BLaER1 treated with 17β-estradiol and CSF1 and Interleukin-3, amounts not matched to agents 10 nM and 100 nM (cell line): ENCODE measurements at regions not wholly inside any gene's neighbourhood (a gene's known extent, or its start where the extent isn't known, plus 50 kb on each side); places are given as distances from the start of the nearest gene placed in this dataset.

Experiments used
- H3K27ac ChIP-seq, 11 experiments: shearing (Covaris generic); formaldehyde crosslinking; 2 replicates each; pipeline ENCODE4 v1.8.1; 2022
- H3K27me3 ChIP-seq, 11 experiments: shearing (Covaris generic); formaldehyde crosslinking; 2 replicates each; pipeline ENCODE4 v1.8.1; 2022
- H3K36me3 ChIP-seq, 11 experiments: shearing (Covaris generic); formaldehyde crosslinking; 2 replicates each; pipeline ENCODE4 v1.8.1; 2022
- H3K4me1 ChIP-seq, 10 experiments: shearing (Covaris generic); formaldehyde crosslinking; 2 replicates each; pipeline ENCODE4 v1.8.1; 2022
- H3K4me2 ChIP-seq, 11 experiments: shearing (Covaris generic); formaldehyde crosslinking; 2 replicates each; pipeline ENCODE4 v1.8.1; 2022
- H3K4me3 ChIP-seq, 10 experiments: shearing (Covaris generic); formaldehyde crosslinking; 2 replicates each; pipeline ENCODE4 v1.8.1; 2022
- H3K9ac ChIP-seq, 11 experiments: shearing (Covaris generic); formaldehyde crosslinking; 2 replicates each; pipeline ENCODE4 v1.8.1; 2022
- H3K9me3 ChIP-seq, 11 experiments: shearing (Covaris generic); formaldehyde crosslinking; replicated peaks in 1 of 11; 2 replicates each; pipeline ENCODE4 v1.8.1; 2022
- H4K20me1 ChIP-seq, 11 experiments: shearing (Covaris generic); formaldehyde crosslinking; 2 replicates each; pipeline ENCODE4 v1.8.1; 2022
- Cebpa-rat ChIP-seq, 11 experiments: shearing (Covaris generic); IDR thresholded peaks; 2 replicates each; pipeline ENCODE4 v1.8.1; 2022

GRCh38 chr5:130287438-130287837 is 383.2 kb downstream of the CHSY3 start:
- Histone ChIP-seq H4K20me1 (no peaks in the 10 kb centered on the region), H3K4me1 (peaks cover 0 to 13% (median 0%) of the 10 kb centered on the region in 10 experiments; a peak in 5 of 20 replicates), H3K27me3 (no peaks in the 10 kb centered on the region), H3K27ac (no peak overlapping the region), H3K9me3 (no peaks in the 10 kb centered on the region), H3K4me3 (no peak overlapping the region), H3K4me2 (no peak overlapping the region), H3K9ac (no peak overlapping the region), H3K36me3 (no peaks in the 10 kb centered on the region)
- TF ChIP-seq Cebpa-rat (IDR thresholded peaks at IDR 0.05): no peak

GRCh38 chr5:130286971-130287370 is 382.7 kb downstream of the CHSY3 start:
- Histone ChIP-seq H3K4me2 (no peak overlapping the region), H4K20me1 (no peaks in the 10 kb centered on the region)

GRCh38 chr5:130282049-130282448 is 377.8 kb downstream of the CHSY3 start:
- Histone ChIP-seq H4K20me1 (no peaks in the 10 kb centered on the region), H3K4me1 (no peaks in the 10 kb centered on the region), H3K4me3 (no peak overlapping the region), H3K4me2 (no peak overlapping the region), H3K27me3 (no peaks in the 10 kb centered on the region), H3K27ac (no peak overlapping the region), H3K36me3 (no peaks in the 10 kb centered on the region), H3K9ac (no peak overlapping the region), H3K9me3 (no peaks in the 10 kb centered on the region)
- TF ChIP-seq Cebpa-rat (IDR thresholded peaks at IDR 0.05): no peak

More at GRCh38 chr5:130286971-130287370, 382.7 kb downstream of the CHSY3 start:
- Histone ChIP-seq H3K9me3 (no peaks in the 10 kb centered on the region), H3K4me1 (peaks cover 0 to 13% (median 0%) of the 10 kb centered on the region in 10 experiments; a peak in 5 of 20 replicates), H3K9ac (no peak overlapping the region), H3K27ac (no peak overlapping the region), H3K27me3 (no peaks in the 10 kb centered on the region), H3K4me3 (no peak overlapping the region), H3K36me3 (no peaks in the 10 kb centered on the region)
- no peak for TF ChIP-seq Cebpa-rat (IDR thresholded peaks at IDR 0.05)

- H4K20me1 ChIP-seq: no peaks in the 10 kb centered on the region
- no peak overlapping the region for H3K4me3 ChIP-seq
- H3K27me3 ChIP-seq: no peaks in the 10 kb centered on the region
- H3K4me1 ChIP-seq: no peaks in the 10 kb centered on the region
- no peaks in the 10 kb centered on the region for H3K36me3 ChIP-seq
- no peak for TF ChIP-seq Cebpa-rat (IDR thresholded peaks at IDR 0.05)
- H3K9ac ChIP-seq: no peak overlapping the region
- H3K4me2 ChIP-seq: no peak overlapping the region
- H3K9me3 ChIP-seq: no peaks in the 10 kb centered on the region
- H3K27ac ChIP-seq: no peak overlapping the region
Observed at GRCh38 chr5:130280528-130281217, 376.4 kb downstream of the CHSY3 start.

GRCh38 chr5:130279386-130279785 is 375.1 kb downstream of the CHSY3 start:
- Histone ChIP-seq H3K36me3 (no peaks in the 10 kb centered on the region), H3K4me2 (no peak overlapping the region), H4K20me1 (no peaks in the 10 kb centered on the region), H3K27me3 (no peaks in the 10 kb centered on the region), H3K27ac (no peak overlapping the region), H3K9ac (no peak overlapping the region), H3K4me3 (no peak overlapping the region), H3K9me3 (no peaks in the 10 kb centered on the region), H3K4me1 (no peaks in the 10 kb centered on the region)
- no peak for TF ChIP-seq Cebpa-rat (IDR thresholded peaks at IDR 0.05)

GRCh38 chr5:130278136-130278535 is 373.9 kb downstream of the CHSY3 start:
- Histone ChIP-seq H3K9me3 (no peaks in the 10 kb centered on the region), H4K20me1 (no peaks in the 10 kb centered on the region), H3K27ac (no peak overlapping the region), H3K36me3 (no peaks in the 10 kb centered on the region), H3K4me1 (no peaks in the 10 kb centered on the region), H3K27me3 (no peaks in the 10 kb centered on the region), H3K9ac (no peak overlapping the region), H3K4me2 (no peak overlapping the region), H3K4me3 (no peak overlapping the region)
- no peak for TF ChIP-seq Cebpa-rat (IDR thresholded peaks at IDR 0.05)

- H3K36me3 ChIP-seq: no peaks in the 10 kb centered on the region
- H3K27me3 ChIP-seq: no peaks in the 10 kb centered on the region
- TF ChIP-seq Cebpa-rat (IDR thresholded peaks at IDR 0.05): no peak
- no peaks in the 10 kb centered on the region for H4K20me1 ChIP-seq
- H3K9ac ChIP-seq: no peak overlapping the region
- H3K4me1 ChIP-seq: no peaks in the 10 kb centered on the region
- no peak overlapping the region for H3K4me3 ChIP-seq
- no peak overlapping the region for H3K4me2 ChIP-seq
- no peaks in the 10 kb centered on the region for H3K9me3 ChIP-seq
- no peak overlapping the region for H3K27ac ChIP-seq
Observed at GRCh38 chr5:130277522-130277921, 373.3 kb downstream of the CHSY3 start.

GRCh38 chr5:130277002-130277401 is 372.7 kb downstream of the CHSY3 start:
- H4K20me1 ChIP-seq: no peaks in the 10 kb centered on the region
- no peaks in the 10 kb centered on the region for H3K9me3 ChIP-seq
- no peak overlapping the region for H3K27ac ChIP-seq
- no peak overlapping the region for H3K9ac ChIP-seq
- H3K27me3 ChIP-seq: no peaks in the 10 kb centered on the region
- TF ChIP-seq Cebpa-rat (IDR thresholded peaks at IDR 0.05): no peak
- no peak overlapping the region for H3K4me3 ChIP-seq
- H3K4me1 ChIP-seq: no peaks in the 10 kb centered on the region
- H3K4me2 ChIP-seq: no peak overlapping the region
- H3K36me3 ChIP-seq: no peaks in the 10 kb centered on the region

- H3K9ac ChIP-seq: no peak overlapping the region
- H4K20me1 ChIP-seq: no peaks in the 10 kb centered on the region
- TF ChIP-seq Cebpa-rat (IDR thresholded peaks at IDR 0.05): no peak
- H3K4me1 ChIP-seq: peaks cover 0 to 14% (median 3%) of the 10 kb centered on the region in 10 experiments; a peak in 2 of 20 replicates
- no peaks in the 10 kb centered on the region for H3K36me3 ChIP-seq
- no peak overlapping the region for H3K4me2 ChIP-seq
- no peak overlapping the region for H3K4me3 ChIP-seq
- no peaks in the 10 kb centered on the region for H3K9me3 ChIP-seq
- no peak overlapping the region for H3K27ac ChIP-seq
- H3K27me3 ChIP-seq: no peaks in the 10 kb centered on the region
Observed at GRCh38 chr5:130272837-130273236, 368.6 kb downstream of the CHSY3 start.

- no peak overlapping the region for H3K4me2 ChIP-seq
- no peaks in the 10 kb centered on the region for H3K9me3 ChIP-seq
- no peaks in the 10 kb centered on the region for H3K36me3 ChIP-seq
- H3K4me1 ChIP-seq: peaks cover 0 to 14% (median 3%) of the 10 kb centered on the region in 10 experiments; a peak in 2 of 20 replicates
- no peaks in the 10 kb centered on the region for H3K27me3 ChIP-seq
- no peak overlapping the region for H3K9ac ChIP-seq
- no peaks in the 10 kb centered on the region for H4K20me1 ChIP-seq
- H3K27ac ChIP-seq: no peak overlapping the region
- TF ChIP-seq Cebpa-rat (IDR thresholded peaks at IDR 0.05): no peak
- H3K4me3 ChIP-seq: no peak overlapping the region
Observed at GRCh38 chr5:130270786-130271185, 366.5 kb downstream of the CHSY3 start.
